A172 (cell line): ENCODE measurements at regions not wholly inside any gene's neighbourhood (a gene's known extent, or its start where the extent isn't known, plus 50 kb on each side); places are given as distances from the start of the nearest gene placed in this dataset.
A peak's percentile ranks its signal among the peaks of the same experiment; 100 is the strongest.

ENCODE experiments used
- DNase-seq: peaks from one replicate; pipeline ENCODE4 v3.0.0-alpha.2; 2015; ENCODE audit warnings: low spot score

GRCh38 chr18:68623342-68623741 lies 91.6 kb downstream of the TMX3 start:
- peak; percentile 40 for DNase-seq

- no peak for DNase-seq
These were observed 103.6 kb downstream of the TMX3 start for GRCh38 chr18:68611311-68611710.

GRCh38 chr18:68608851-68609490 lies 105.9 kb downstream of the TMX3 start:
- no peak for DNase-seq

GRCh38 chr18:68607852-68608251 lies 107.1 kb downstream of the TMX3 start:
- DNase-seq, result no peak

GRCh38 chr18:68604256-68604655 lies 110.7 kb downstream of the TMX3 start:
- DNase-seq, result no peak

GRCh38 chr18:68596016-68596415 lies 118.9 kb downstream of the TMX3 start:
- DNase-seq, result no peak

GRCh38 chr18:68588169-68588568 lies 126.7 kb downstream of the TMX3 start:
- DNase-seq, result no peak

- no peak for DNase-seq
These were observed 131.2 kb downstream of the TMX3 start for GRCh38 chr18:68583685-68584084.

- DNase-seq, result no peak
These were observed 140.6 kb downstream of the TMX3 start for GRCh38 chr18:68574311-68574710.

- no peak for DNase-seq
These were observed 145.0 kb downstream of the TMX3 start for GRCh38 chr18:68569936-68570335.

GRCh38 chr18:68568364-68569155 lies 146.3 kb downstream of the TMX3 start:
- no peak for DNase-seq

- DNase-seq, result no peak
These were observed 147.9 kb downstream of the TMX3 start for GRCh38 chr18:68566991-68567390.

- no peak for DNase-seq
These were observed 149.9 kb downstream of the TMX3 start for GRCh38 chr18:68564961-68565360.

- no peak for DNase-seq
These were observed 150.6 kb downstream of the TMX3 start for GRCh38 chr18:68564351-68564750.

- no peak for DNase-seq
These were observed 154.8 kb downstream of the TMX3 start for GRCh38 chr18:68560128-68560527.

- DNase-seq, result no peak
These were observed 157.7 kb downstream of the TMX3 start for GRCh38 chr18:68557183-68557582.

GRCh38 chr18:68555879-68556301 lies 159.0 kb downstream of the TMX3 start:
- peak; percentile 8 for DNase-seq

- no peak for DNase-seq
These were observed 165.7 kb downstream of the TMX3 start for GRCh38 chr18:68548904-68549870.

- DNase-seq, result no peak
These were observed 171.6 kb downstream of the TMX3 start for GRCh38 chr18:68543344-68543743.

GRCh38 chr18:68542846-68543245 lies 172.1 kb downstream of the TMX3 start:
- no peak for DNase-seq

- DNase-seq, result no peak
These were observed 181.3 kb downstream of the TMX3 start for GRCh38 chr18:68533641-68534040.

GRCh38 chr18:68532328-68532885 lies 182.5 kb downstream of the TMX3 start:
- no peak for DNase-seq
